ENCODE measurements at regions not wholly inside any gene's neighbourhood (a gene's known extent, or its start where the extent isn't known, plus 50 kb on each side); places are given as distances from the start of the nearest gene placed in this dataset.

DNA sequence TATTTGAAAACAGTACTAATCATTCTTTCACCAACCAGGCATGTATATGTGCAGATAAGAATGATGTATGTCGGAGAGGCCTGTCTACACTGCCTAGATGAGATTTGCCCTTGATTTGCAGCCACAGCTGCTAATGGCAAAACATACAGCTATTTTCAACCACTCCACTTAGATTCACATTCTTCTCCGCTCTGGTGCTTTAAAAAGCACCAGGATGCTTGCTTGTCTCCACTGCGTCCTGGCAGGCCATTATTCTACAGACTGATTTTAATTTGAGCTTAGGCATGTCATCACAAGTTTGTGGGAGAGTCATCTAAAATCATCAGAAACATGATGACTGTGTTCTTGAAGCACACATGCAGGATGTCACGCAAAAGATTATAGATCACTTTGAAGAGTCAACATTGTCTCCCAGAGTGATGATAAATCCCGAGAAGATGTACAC, 119.0 kb upstream of the NRIP1 start:
- no peak for DNase-seq (ENCODE audit: unreplicated experiment)

DNA sequence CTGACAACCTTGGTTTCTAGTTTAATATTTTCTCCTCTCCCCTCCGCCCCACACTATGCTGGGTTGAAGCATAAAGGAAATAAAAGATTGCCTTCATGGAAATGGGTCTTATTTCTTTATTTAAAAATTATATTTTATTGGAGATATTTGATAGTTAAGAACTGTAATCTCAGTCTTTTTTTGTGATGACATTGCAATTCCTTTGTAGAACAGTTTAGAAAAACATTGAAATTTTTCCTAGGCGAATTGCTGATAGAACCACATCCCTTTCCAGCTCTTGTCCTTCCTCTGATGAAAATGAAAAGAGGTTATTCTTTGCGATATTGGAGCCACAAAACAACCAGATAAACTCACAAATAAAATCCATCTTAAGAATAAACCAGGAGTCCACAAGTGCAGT, 125.6 kb upstream of the NRIP1 start:
- H3K27ac Mint-ChIP-seq (ENCODE audit: low read depth, unreplicated experiment), result no peak overlapping the region
- intact Hi-C loops (cut with micrococcal nuclease), result no loop called here
- H3K4me1 Mint-ChIP-seq (ENCODE audit: insufficient read depth, unreplicated experiment), result peaks cover 11% of the 10 kb centered on the region
- ChIA-PET POLR2A (interaction anchor here (1.0 to 1.2 kb wide), 3 partner anchors 14 to 126 kb away, joined by 3 to 4 read pairs (median 3); partner anchors contain the start of gene NRIP1), CTCF (interaction anchor here (0.7 kb wide), 1 partner anchor 331 kb away, joined by 5 read pairs; no protein-coding TSS in a partner anchor)
- H3K9me3 Mint-ChIP-seq (ENCODE audit: unreplicated experiment), result peaks cover 7% of the 10 kb centered on the region
- H3K4me3 Mint-ChIP-seq (ENCODE audit: unreplicated experiment), result no peak overlapping the region
- no peaks in the 10 kb centered on the region for H3K27me3 Mint-ChIP-seq (ENCODE audit: insufficient read depth, unreplicated experiment)
- TF ChIP-seq, protein P1, sequence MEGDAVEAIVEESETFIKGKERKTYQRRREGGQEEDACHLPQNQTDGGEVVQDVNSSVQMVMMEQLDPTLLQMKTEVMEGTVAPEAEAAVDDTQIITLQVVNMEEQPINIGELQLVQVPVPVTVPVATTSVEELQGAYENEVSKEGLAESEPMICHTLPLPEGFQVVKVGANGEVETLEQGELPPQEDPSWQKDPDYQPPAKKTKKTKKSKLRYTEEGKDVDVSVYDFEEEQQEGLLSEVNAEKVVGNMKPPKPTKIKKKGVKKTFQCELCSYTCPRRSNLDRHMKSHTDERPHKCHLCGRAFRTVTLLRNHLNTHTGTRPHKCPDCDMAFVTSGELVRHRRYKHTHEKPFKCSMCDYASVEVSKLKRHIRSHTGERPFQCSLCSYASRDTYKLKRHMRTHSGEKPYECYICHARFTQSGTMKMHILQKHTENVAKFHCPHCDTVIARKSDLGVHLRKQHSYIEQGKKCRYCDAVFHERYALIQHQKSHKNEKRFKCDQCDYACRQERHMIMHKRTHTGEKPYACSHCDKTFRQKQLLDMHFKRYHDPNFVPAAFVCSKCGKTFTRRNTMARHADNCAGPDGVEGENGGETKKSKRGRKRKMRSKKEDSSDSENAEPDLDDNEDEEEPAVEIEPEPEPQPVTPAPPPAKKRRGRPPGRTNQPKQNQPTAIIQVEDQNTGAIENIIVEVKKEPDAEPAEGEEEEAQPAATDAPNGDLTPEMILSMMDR (IDR thresholded peaks at IDR 0.05; ENCODE audit: unreplicated experiment), result no peak
- no TSS peak for BruUV-seq (replicated peaks)
- DNase-seq (ENCODE audit: unreplicated experiment), result no peak
- H3K36me3 Mint-ChIP-seq (ENCODE audit: insufficient read depth, unreplicated experiment), result no peaks in the 10 kb centered on the region

More for the DNA sequence above, 119.0 kb upstream of the NRIP1 start:
- Mint-ChIP-seq H3K4me1 (ENCODE audit: insufficient read depth, unreplicated experiment) (peaks cover 5% of the 10 kb centered on the region), H3K27ac (ENCODE audit: low read depth, unreplicated experiment) (no peak overlapping the region), H3K27me3 (ENCODE audit: insufficient read depth, unreplicated experiment) (no peaks in the 10 kb centered on the region), H3K4me3 (ENCODE audit: unreplicated experiment) (no peak overlapping the region), H3K9me3 (ENCODE audit: unreplicated experiment) (no peaks in the 10 kb centered on the region), H3K36me3 (ENCODE audit: insufficient read depth, unreplicated experiment) (no peaks in the 10 kb centered on the region)
- ChIA-PET POLR2A (interaction anchor here (0.6 to 2.6 kb wide), 7 partner anchors 9 to 133 kb away, joined by 3 to 15 read pairs (median 4); partner anchors contain the start of gene NRIP1), CTCF (no interaction called here)
- TF ChIP-seq, protein P1 (IDR thresholded peaks at IDR 0.05; ENCODE audit: unreplicated experiment), result no peak
- BruUV-seq (replicated peaks), result no TSS peak
- intact Hi-C loops (cut with micrococcal nuclease), result no loop called here

DNA sequence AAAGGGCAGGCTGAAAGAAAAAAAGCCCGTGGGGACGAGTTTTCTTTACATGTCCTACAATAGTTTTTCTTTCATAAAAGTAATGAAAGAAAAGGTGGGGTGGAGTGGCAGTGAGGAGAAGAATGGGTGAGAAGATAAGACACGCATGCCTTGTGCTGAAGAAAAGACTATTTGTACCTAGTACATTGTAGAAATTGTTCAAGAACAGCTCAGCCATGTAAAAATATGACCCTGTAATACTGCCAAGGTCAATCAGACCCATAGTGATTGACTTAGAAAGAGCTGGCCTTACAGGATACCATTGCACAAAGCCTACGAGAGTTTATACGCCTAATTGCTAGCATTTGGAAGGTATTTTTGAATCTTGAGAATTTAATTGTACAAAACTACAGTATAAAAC, 126.0 kb upstream of the NRIP1 start:
- H3K4me1 Mint-ChIP-seq (ENCODE audit: insufficient read depth, unreplicated experiment), result peaks cover 11% of the 10 kb centered on the region
- CTCF ChIA-PET, result interaction anchor here (0.7 kb wide), 1 partner anchor 331 kb away, joined by 5 read pairs; no protein-coding TSS in a partner anchor
- no peak overlapping the region for H3K27ac Mint-ChIP-seq (ENCODE audit: low read depth, unreplicated experiment)
- DNase-seq (ENCODE audit: unreplicated experiment), result no peak
- H3K4me3 Mint-ChIP-seq (ENCODE audit: unreplicated experiment), result no peak overlapping the region
- peaks cover 7% of the 10 kb centered on the region for H3K9me3 Mint-ChIP-seq (ENCODE audit: unreplicated experiment)
- POLR2A ChIA-PET, result interaction anchor here (1.0 to 1.2 kb wide), 3 partner anchors 14 to 126 kb away, joined by 3 to 4 read pairs (median 3); partner anchors contain the start of gene NRIP1
- no TSS peak for BruUV-seq (replicated peaks)
- H3K27me3 Mint-ChIP-seq (ENCODE audit: insufficient read depth, unreplicated experiment), result no peaks in the 10 kb centered on the region
- intact Hi-C loops (cut with micrococcal nuclease), result no loop called here
- H3K36me3 Mint-ChIP-seq (ENCODE audit: insufficient read depth, unreplicated experiment), result no peaks in the 10 kb centered on the region
- TF ChIP-seq, protein P1 (IDR thresholded peaks at IDR 0.05; ENCODE audit: unreplicated experiment), result no peak

DNA sequence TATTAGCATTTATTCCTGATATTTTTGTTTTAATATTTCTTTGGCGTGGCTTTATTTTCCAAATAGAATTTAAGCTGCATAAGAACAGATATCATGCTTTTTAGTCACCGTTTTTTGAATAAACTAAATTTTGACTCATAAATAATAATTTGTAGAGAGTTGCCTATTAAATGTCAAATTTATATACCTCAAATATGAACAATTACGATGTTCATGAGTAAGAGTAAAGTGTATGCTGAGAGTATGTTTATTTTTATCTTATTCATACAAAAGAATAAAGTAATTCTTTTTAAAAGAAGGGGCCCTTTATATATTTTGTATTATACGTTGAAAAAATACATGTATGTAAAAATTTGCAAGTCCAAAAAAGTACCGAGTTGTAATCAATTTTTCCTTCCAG, 126.5 kb upstream of the NRIP1 start:
- H3K27ac Mint-ChIP-seq (ENCODE audit: low read depth, unreplicated experiment), result no peak overlapping the region
- no peak overlapping the region for H3K4me3 Mint-ChIP-seq (ENCODE audit: unreplicated experiment)
- intact Hi-C loops (cut with micrococcal nuclease), result no loop called here
- H3K4me1 Mint-ChIP-seq (ENCODE audit: insufficient read depth, unreplicated experiment), result peaks cover 11% of the 10 kb centered on the region
- BruUV-seq (replicated peaks), result no TSS peak
- peaks cover 7% of the 10 kb centered on the region for H3K9me3 Mint-ChIP-seq (ENCODE audit: unreplicated experiment)
- TF ChIP-seq, protein P1 (IDR thresholded peaks at IDR 0.05; ENCODE audit: unreplicated experiment), result no peak
- POLR2A ChIA-PET, result interaction anchor here (1.0 to 1.2 kb wide), 4 partner anchors 26 to 127 kb away, joined by 3 to 4 read pairs (median 3); partner anchors contain the start of gene NRIP1
- CTCF ChIA-PET, result no interaction called here
- H3K27me3 Mint-ChIP-seq (ENCODE audit: insufficient read depth, unreplicated experiment), result no peaks in the 10 kb centered on the region
- H3K36me3 Mint-ChIP-seq (ENCODE audit: insufficient read depth, unreplicated experiment), result no peaks in the 10 kb centered on the region
- DNase-seq (ENCODE audit: unreplicated experiment), result no peak

Data from MCF 10A (cell line).